ENCODE measurements at regions not wholly inside any gene's neighbourhood (a gene's known extent, or its start where the extent isn't known, plus 50 kb on each side); places are given as distances from the start of the nearest gene placed in this dataset.

- Histone ChIP-seq H3K36me3 (no peaks in the 10 kb centered on the region), H3K9me3 (no peaks in the 10 kb centered on the region), H3K4me1 (no peaks in the 10 kb centered on the region), H3K27ac (no peak overlapping the region), H3K4me3 (no peak overlapping the region), H3K9ac (ENCODE audit: low read depth in 2 of 2, low read length in 2 of 2) (no peak overlapping the region), H3K27me3 (no peaks in the 10 kb centered on the region)
- no peak for DNase-seq
- intact Hi-C loops (cut with DNase I) = no loop called here
- TF ChIP-seq CTCF (IDR thresholded peaks at IDR 0.05) = no peak
These were observed 228.7 kb downstream of the KCNRG start for GRCh38 chr13:50243931-50244330.

DNA sequence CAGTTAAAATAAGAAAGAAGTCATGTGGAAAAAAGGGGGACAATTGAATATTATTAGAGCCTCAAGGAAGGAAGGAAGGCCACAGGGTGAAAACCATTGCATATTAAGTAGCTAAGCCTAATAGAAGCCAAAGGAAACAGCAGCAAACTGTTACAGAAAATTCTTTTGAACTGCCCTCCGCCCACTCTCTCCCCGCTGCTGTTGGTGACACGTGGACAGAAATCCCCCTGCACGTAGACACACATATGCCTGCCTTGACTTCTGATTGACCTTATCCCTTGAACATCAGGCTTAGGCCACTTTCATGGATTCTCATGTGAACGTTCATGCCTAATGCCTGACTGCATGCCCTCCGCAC, 229.1 kb downstream of the KCNRG start:
- H3K4me3 ChIP-seq = no peak overlapping the region
- H3K9ac ChIP-seq (ENCODE audit: low read depth in 2 of 2, low read length in 2 of 2) = no peak overlapping the region
- TF ChIP-seq CTCF (IDR thresholded peaks at IDR 0.05) = no peak
- H3K9me3 ChIP-seq = no peaks in the 10 kb centered on the region
- H3K4me1 ChIP-seq = no peaks in the 10 kb centered on the region
- intact Hi-C loops (cut with DNase I) = no loop called here
- H3K27ac ChIP-seq = peak overlapping the region; percentile 25
- DNase-seq = no peak
- H3K36me3 ChIP-seq = no peaks in the 10 kb centered on the region
- no peaks in the 10 kb centered on the region for H3K27me3 ChIP-seq

GRCh38 chr13:50244713-50245574, 229.7 kb downstream of the KCNRG start:
- intact Hi-C loops (cut with DNase I) = no loop called here
- H3K9ac ChIP-seq (ENCODE audit: low read depth in 2 of 2, low read length in 2 of 2) = no peak overlapping the region
- no peaks in the 10 kb centered on the region for H3K4me1 ChIP-seq
- DNase-seq = peak; percentile 32
- no peaks in the 10 kb centered on the region for H3K27me3 ChIP-seq
- TF ChIP-seq CTCF (IDR thresholded peaks at IDR 0.05) = no peak
- no peaks in the 10 kb centered on the region for H3K36me3 ChIP-seq
- H3K9me3 ChIP-seq = no peaks in the 10 kb centered on the region
- no peak overlapping the region for H3K4me3 ChIP-seq
- H3K27ac ChIP-seq = peak overlapping the region; percentile 25

- H3K4me1 ChIP-seq = no peaks in the 10 kb centered on the region
- H3K9ac ChIP-seq (ENCODE audit: low read depth in 2 of 2, low read length in 2 of 2) = no peak overlapping the region
- no peak for DNase-seq
- H3K9me3 ChIP-seq = no peaks in the 10 kb centered on the region
- H3K36me3 ChIP-seq = no peaks in the 10 kb centered on the region
- intact Hi-C loops (cut with DNase I) = no loop called here
- H3K27me3 ChIP-seq = no peaks in the 10 kb centered on the region
- no peak overlapping the region for H3K27ac ChIP-seq
- no peak overlapping the region for H3K4me3 ChIP-seq
- TF ChIP-seq CTCF (IDR thresholded peaks at IDR 0.05) = no peak
These were observed 232.0 kb downstream of the KCNRG start for GRCh38 chr13:50247223-50247622.

DNA sequence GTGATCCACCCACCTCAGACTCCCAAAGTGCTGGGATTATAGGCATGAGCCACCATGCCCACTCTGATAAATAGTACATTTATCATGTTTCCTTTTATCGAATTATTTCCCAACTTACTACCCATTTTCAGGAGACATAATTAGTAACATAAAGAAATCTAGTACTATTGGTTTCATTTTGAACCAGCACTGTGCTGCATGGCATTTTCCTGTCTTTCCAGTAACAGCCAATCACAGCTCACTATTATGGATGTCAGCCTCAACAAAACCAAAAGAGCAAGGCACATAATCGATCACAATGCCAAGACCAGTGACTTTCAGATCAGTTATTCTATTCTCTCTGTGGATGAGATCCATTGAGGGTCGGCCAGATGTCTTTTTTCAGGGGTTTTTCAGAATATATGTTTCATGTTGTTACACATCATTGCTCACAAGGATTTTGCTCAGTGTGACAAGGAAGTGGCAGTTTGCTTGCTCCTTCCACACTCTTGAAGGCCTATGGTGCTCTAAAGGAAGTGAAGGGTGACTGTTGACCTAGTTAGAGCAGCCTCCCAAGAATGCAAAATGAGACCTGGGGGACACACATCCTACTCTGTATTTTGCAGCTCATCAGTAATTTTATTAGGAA, 233.4 kb downstream of the KCNRG start:
- H3K27ac ChIP-seq = no peak overlapping the region
- H3K4me1 ChIP-seq = no peaks in the 10 kb centered on the region
- no peaks in the 10 kb centered on the region for H3K27me3 ChIP-seq
- H3K36me3 ChIP-seq = no peaks in the 10 kb centered on the region
- no peak for TF ChIP-seq CTCF (IDR thresholded peaks at IDR 0.05)
- H3K9ac ChIP-seq (ENCODE audit: low read depth in 2 of 2, low read length in 2 of 2) = no peak overlapping the region
- H3K9me3 ChIP-seq = no peaks in the 10 kb centered on the region
- H3K4me3 ChIP-seq = no peak overlapping the region
- DNase-seq = no peak
- intact Hi-C loops (cut with DNase I) = no loop called here

Measured in colonic mucosa (tissue), 4 donors.